GM12878 (cell line): ENCODE measurements at regions not wholly inside any gene's neighbourhood (a gene's known extent, or its start where the extent isn't known, plus 50 kb on each side); places are given as distances from the start of the nearest gene placed in this dataset.

Experiments
- ATAC-seq: fragments of 200-7000 bp; cut with Tn5 transposase; 3 replicates; pipeline ENCODE4 v1.9.1; 2020; ENCODE audit warnings: mild to moderate bottlenecking, moderate library complexity
- BruUV-seq: library from RNA; stranded (reverse); fragments of 400-500 nt; replicated peaks from 2 replicates; lab custom pipeline; 2021; lab: Mats Ljungman, UMichigan
- CTCF ChIA-PET: fragments of 300-600 bp; sonication (Branson Sonifier 250); formaldehyde crosslinking; extraction: SDS; loops from one replicate; lab custom pipeline; 2021; ENCODE audit warnings: inconsistent platforms; lab: Yijun Ruan, JAX
- POLR2A ChIA-PET: fragments of 350-600 bp; formaldehyde crosslinking; extraction: SDS; loops from one replicate; lab custom pipeline; 2021; ENCODE audit warnings: inconsistent platforms; lab: Charles Lee
- RAD21 ChIA-PET: fragments of 300-600 bp; sonication (Branson Sonifier 250); formaldehyde crosslinking; loops from one replicate; lab custom pipeline; 2023; ENCODE audit warnings: antibody characterized with exemption; ENCODE audit not compliant: unreplicated experiment; lab: Charles Lee
- SMC1A ChIA-PET: fragments of 300-600 bp; sonication (Branson Sonifier 250); formaldehyde crosslinking; loops from one replicate; lab custom pipeline; 2023; ENCODE audit not compliant: unreplicated experiment, uncharacterized antibody; lab: Charles Lee
- DNase-seq: peaks from one replicate; pipeline ENCODE4 v3.0.0-alpha.2; 2011; ENCODE audit warnings: low read depth, low spot score
- FAIRE-seq: peaks from 3 replicates; lab custom pipeline; 2011; peaks lifted over from hg19 to GRCh38; lab: Jason Lieb, UNC
- H2AFZ ChIP-seq: 2 replicates; pipeline ENCODE4 v1.6.0; 2011; ENCODE audit warnings: low read depth, low read length, control low read depth; ENCODE audit not compliant: control insufficient read depth
- H3K27ac ChIP-seq: 2 replicates; pipeline ENCODE4 v1.5.1; 2011; ENCODE audit warnings: control low read depth; ENCODE audit not compliant: control insufficient read depth, insufficient read depth
- H3K27me3 ChIP-seq, 2 experiments: replicated peaks in 1 of 2; 2 replicates each; pipeline versions ENCODE4 v1.6.0 to v1.6.1; 2011; ENCODE audit warnings: low read length in 1 of 2; ENCODE audit not compliant: control insufficient read depth in 2 of 2, insufficient read depth in 2 of 2
- H3K36me3 ChIP-seq, 2 experiments: 2 replicates each; pipeline ENCODE4 v1.5.1; 2011; ENCODE audit warnings: low read length in 1 of 2; ENCODE audit not compliant: control insufficient read depth in 2 of 2, insufficient read depth in 2 of 2
- H3K4me1 ChIP-seq: 2 replicates; pipeline ENCODE4 v1.6.1; 2011; ENCODE audit warnings: mild to moderate bottlenecking, low read length, moderate library complexity, mixed read lengths; ENCODE audit not compliant: control insufficient read depth, insufficient read depth
- H3K4me2 ChIP-seq: 2 replicates; pipeline ENCODE4 v1.6.0; 2011; ENCODE audit warnings: control low read depth; ENCODE audit not compliant: control insufficient read depth, insufficient read depth
- H3K4me3 ChIP-seq: fragments of 200-600 bp; sonication (generic); 2 replicates; pipeline ENCODE4 v1.5.1; 2016
- H3K79me2 ChIP-seq: 2 replicates; pipeline ENCODE4 v1.6.0; 2011; ENCODE audit warnings: low read length; ENCODE audit not compliant: control insufficient read depth, insufficient read depth
- H3K9ac ChIP-seq: 2 replicates; pipeline ENCODE4 v1.8.0; 2011; ENCODE audit warnings: low read length, control low read depth, mixed read lengths; ENCODE audit not compliant: control insufficient read depth, insufficient read depth
- H3K9me3 ChIP-seq: replicated peaks from 3 replicates; pipeline ENCODE4 v1.5.1; 2011; ENCODE audit warnings: mild to moderate bottlenecking, low read length; ENCODE audit not compliant: control insufficient read depth, insufficient read depth
- H4K20me1 ChIP-seq: 2 replicates; pipeline ENCODE4 v1.6.0; 2011; ENCODE audit not compliant: control insufficient read depth, insufficient read depth
- ASH2L ChIP-seq: fragments of 300-600, 200-600 bp; sonication (generic); IDR thresholded peaks from 2 replicates; pipeline ENCODE4 v1.6.1; 2017; ENCODE audit warnings: low read depth, mild to moderate bottlenecking, borderline replicate concordance
- E2F4 ChIP-seq: IDR thresholded peaks from 2 replicates; pipeline ENCODE4 v1.6.1; 2012; ENCODE audit warnings: low read depth, low read length, improper control_type of control experiment
- IRF4 ChIP-seq: IDR thresholded peaks from 2 replicates; pipeline ENCODE4 v1.6.1; 2011; ENCODE audit warnings: low read depth, low read length
- MTA3 ChIP-seq: IDR thresholded peaks from 2 replicates; pipeline ENCODE4 v1.6.1; 2012; ENCODE audit warnings: low read length, inconsistent platforms, borderline replicate concordance
- NBN ChIP-seq: fragments of 450-650 bp; IDR thresholded peaks from 2 replicates; pipeline ENCODE4 v1.6.1; 2016
- NR2C1 ChIP-seq: fragments of 450-650 bp; IDR thresholded peaks from 2 replicates; pipeline ENCODE4 v1.6.1; 2017; ENCODE audit warnings: antibody characterized with exemption, mild to moderate bottlenecking, moderate library complexity
- PBX3 ChIP-seq: IDR thresholded peaks from 2 replicates; pipeline ENCODE4 v1.6.1; 2011; ENCODE audit warnings: mild to moderate bottlenecking, low read depth, low read length, moderate library complexity; ENCODE audit not compliant: insufficient replicate concordance
- POU2F2 ChIP-seq: IDR thresholded peaks from 3 replicates; pipeline ENCODE4 v1.6.1; 2011; ENCODE audit warnings: low read depth, mild to moderate bottlenecking, low read length, borderline replicate concordance
- SREBF2 ChIP-seq: IDR thresholded peaks from 2 replicates; pipeline ENCODE4 v1.6.1; 2012; ENCODE audit warnings: mild to moderate bottlenecking, low read length
- SRF ChIP-seq, 2 experiments: IDR thresholded peaks; 2 replicates each; pipeline ENCODE4 v1.6.1; 2011; ENCODE audit warnings: low read depth in 2 of 2, low read length in 2 of 2, mild to moderate bottlenecking in 1 of 2, moderate library complexity in 1 of 2
- TCF3 ChIP-seq: IDR thresholded peaks from 2 replicates; pipeline ENCODE4 v1.6.1; 2012; ENCODE audit warnings: low read depth, mild to moderate bottlenecking, low read length, borderline replicate concordance; ENCODE audit not compliant: insufficient read depth
- ZBTB4 ChIP-seq: fragments of 450-650 bp; formaldehyde crosslinking; IDR thresholded peaks from 2 replicates; pipeline ENCODE4 v1.4.0; 2022; ENCODE audit warnings: mild to moderate bottlenecking, moderate library complexity
- in situ Hi-C: fragments of 300-500 bp; cut with MboI; formaldehyde crosslinking; loops from 9 replicates; pipeline ENCODE4 v1.14.3; 2018; ENCODE audit warnings: mixed read lengths
- intact Hi-C: fragments of 100-400 bp; cut with micrococcal nuclease; formaldehyde crosslinking; loops from one replicate; pipeline ENCODE4 v1.14.2; 2022; ENCODE audit not compliant: unreplicated experiment

GRCh38 chr4:23009093-23009492 lies 316.4 kb downstream of the GBA3 start (continued):
- TF ChIP-seq POU2F2 = no peak
- no peak for TF ChIP-seq IRF4
- no peak for TF ChIP-seq NBN
- TF ChIP-seq ZBTB4 (CRISPR knock-in tag) = no peak

GRCh38 chr4:23006756-23007155 lies 314.0 kb downstream of the GBA3 start:
- CTCF ChIA-PET = interaction anchor here (2.0 kb wide), 1 partner anchor 129 kb away, joined by 7 read pairs; no protein-coding TSS in a partner anchor
- H3K4me1 ChIP-seq = no peaks in the 10 kb centered on the region
- H3K27ac ChIP-seq = no peak overlapping the region
- no peak for ATAC-seq
- no peak overlapping the region for H3K4me3 ChIP-seq
- TF ChIP-seq SREBF2 (no peak), NR2C1 (no peak), E2F4 (no peak), TCF3 (no peak), ASH2L (no peak), MTA3 (no peak), PBX3 (no peak), SRF (IDR thresholded peaks at IDR 0.05; ENCODE audit: low read depth in 2 of 2, low read length in 2 of 2) (no peak)
- H3K27me3 ChIP-seq = no peaks in the 10 kb centered on the region
- SMC1A ChIA-PET = interaction anchor here (1.2 to 2.9 kb wide), 3 partner anchors 11 to 129 kb away, joined by 3 to 10 read pairs (median 3); no protein-coding TSS in a partner anchor
- no peak overlapping the region for H2AFZ ChIP-seq
- no peak overlapping the region for H3K9ac ChIP-seq
- BruUV-seq = no TSS peak
- no peak for DNase-seq
- in situ Hi-C loops (no loop called here), intact Hi-C loops (no loop called here)
- no peak for FAIRE-seq
- H3K9me3 ChIP-seq = no peaks in the 10 kb centered on the region
- no peaks in the 10 kb centered on the region for H3K36me3 ChIP-seq
- H3K4me2 ChIP-seq = no peak overlapping the region
- no peaks in the 10 kb centered on the region for H3K79me2 ChIP-seq
- POLR2A ChIA-PET = no interaction called here
- RAD21 ChIA-PET = no interaction called here
- no peaks in the 10 kb centered on the region for H4K20me1 ChIP-seq
